Gastroesophageal sphincter (tissue), 4 donors: ENCODE measurements at regions not wholly inside any gene's neighbourhood (a gene's known extent, or its start where the extent isn't known, plus 50 kb on each side); places are given as distances from the start of the nearest gene placed in this dataset.

ENCODE experiments used
- ATAC-seq: fragments of 150-250 bp; one replicate; pipeline ENCODE4 v1.9.1; 2016; ENCODE audit warnings: mild to moderate bottlenecking, moderate library complexity
- H3K27ac ChIP-seq, 4 donors: fragments of 200-600 bp; sonication (generic) in 3 of 4; 1 replicate in 3 of 4; 2 replicates in 1 of 4; pipeline ENCODE4 v1.5.1; 2016 to 2019
- H3K27me3 ChIP-seq: fragments of 200-600 bp; sonication (generic); one replicate; pipeline ENCODE4 v1.5.1; 2019
- H3K36me3 ChIP-seq, 2 donors: fragments of 200-600 bp; sonication (generic); one replicate each; pipeline ENCODE4 v1.5.1; 2019; ENCODE audit warnings: control low read depth in 1 of 2
- H3K4me1 ChIP-seq, 3 donors: fragments of 200-600 bp; sonication (generic); 1 replicate in 2 of 3; 2 replicates in 1 of 3; pipeline ENCODE4 v1.5.1; 2016 to 2019; ENCODE audit warnings: control low read depth in 2 of 3
- H3K4me3 ChIP-seq, 2 donors: fragments of 200-600 bp; sonication (generic); one replicate each; pipeline ENCODE4 v1.5.1; 2019; ENCODE audit warnings: mild to moderate bottlenecking in 1 of 2, moderate library complexity in 1 of 2
- H3K9me3 ChIP-seq, 3 donors: fragments of 200-600 bp; sonication (generic); one replicate each; pipeline ENCODE4 v1.5.1; 2017 to 2019; ENCODE audit warnings: control low read depth in 2 of 3
- CTCF ChIP-seq, 4 experiments: fragments of 200-600 bp in 2 of 4; fragments of 450-650 bp in 2 of 4; sonication (generic) in 1 of 4; IDR thresholded peaks; one replicate each; pipeline ENCODE4 v1.5.1; 2017 to 2019; ENCODE audit warnings: antibody characterized with exemption in 4 of 4, mild to moderate bottlenecking in 2 of 4, moderate library complexity in 2 of 4
- EP300 ChIP-seq: sonication (generic); formaldehyde crosslinking; IDR thresholded peaks from one replicate; pipeline ENCODE4 v1.6.1; 2017; ENCODE audit warnings: antibody characterized with exemption, mild to moderate bottlenecking
- POLR2A ChIP-seq, 2 donors: fragments of 450-650 bp; IDR thresholded peaks; one replicate each; pipeline ENCODE4 v1.6.1; 2017; ENCODE audit warnings: antibody characterized with exemption in 2 of 2, mild to moderate bottlenecking in 2 of 2, moderate library complexity in 1 of 2
- POLR2AphosphoS5 ChIP-seq: sonication (generic); formaldehyde crosslinking; IDR thresholded peaks from one replicate; pipeline ENCODE4 v1.6.1; 2017; ENCODE audit warnings: antibody characterized with exemption
- WGBS, 2 donors: methylation state at CpG; one replicate each; pipeline ENCODE4 v1.1.5; 2018; ENCODE audit warnings: low coverage in 1 of 2; 5-methylcytosine and 5-hydroxymethylcytosine counted together

- H3K36me3 ChIP-seq = no peaks in the 10 kb centered on the region
- 91 to 94% methylated on average over 6 to 9 of the region's 19 CpGs for WGBS, 2 donors
- ATAC-seq = no peak
- TF ChIP-seq POLR2A (IDR thresholded peaks at IDR 0.05) = no peak
- no peak for TF ChIP-seq POLR2AphosphoS5
- no peak for TF ChIP-seq EP300
- TF ChIP-seq CTCF (IDR thresholded peaks at IDR 0.05) = no peak
- H3K9me3 ChIP-seq = peaks cover 0 to 6% (median 0%) of the 10 kb centered on the region in 3 donors
- no peak overlapping the region for H3K27ac ChIP-seq
- peaks cover 11% of the 10 kb centered on the region for H3K27me3 ChIP-seq
- H3K4me3 ChIP-seq = no peak overlapping the region
- H3K4me1 ChIP-seq = no peaks in the 10 kb centered on the region
These were observed 244.7 kb downstream of the NDUFA10 start for GRCh38 chr2:239780236-239780994.

- TF ChIP-seq POLR2A (IDR thresholded peaks at IDR 0.05) = no peak
- TF ChIP-seq CTCF (IDR thresholded peaks at IDR 0.05) = no peak
- TF ChIP-seq POLR2AphosphoS5 = no peak
- no peak for TF ChIP-seq EP300
- H3K4me1 ChIP-seq = no peaks in the 10 kb centered on the region
- no peak overlapping the region for H3K27ac ChIP-seq
- H3K4me3 ChIP-seq = no peak overlapping the region
- peaks cover 0 to 6% (median 0%) of the 10 kb centered on the region in 3 donors for H3K9me3 ChIP-seq
- H3K36me3 ChIP-seq = no peaks in the 10 kb centered on the region
- WGBS, 2 donors = 85% methylated on average over 3 of the region's 10 CpGs; no CpG with 5 or more reads in 1 of the 2 donors
- ATAC-seq = no peak
- peaks cover 11% of the 10 kb centered on the region for H3K27me3 ChIP-seq
These were observed 245.6 kb downstream of the NDUFA10 start for GRCh38 chr2:239779584-239779983.

- WGBS, 2 donors = 80% methylated on average over 2 of the region's 13 CpGs; no CpG with 5 or more reads in 1 of the 2 donors
- TF ChIP-seq POLR2AphosphoS5 (no peak), CTCF (IDR thresholded peaks at IDR 0.05) (no peak), EP300 (no peak), POLR2A (IDR thresholded peaks at IDR 0.05) (no peak)
- no peaks in the 10 kb centered on the region for H3K4me1 ChIP-seq
- H3K4me3 ChIP-seq = no peak overlapping the region
- H3K27ac ChIP-seq = no peak overlapping the region
- H3K36me3 ChIP-seq = no peaks in the 10 kb centered on the region
- H3K27me3 ChIP-seq = peaks cover 11% of the 10 kb centered on the region
- H3K9me3 ChIP-seq = peaks cover 0 to 6% (median 0%) of the 10 kb centered on the region in 3 donors
- no peak for ATAC-seq
These were observed 246.1 kb downstream of the NDUFA10 start for GRCh38 chr2:239778861-239779558.

- Histone ChIP-seq H3K36me3 (no peaks in the 10 kb centered on the region), H3K27ac (no peak overlapping the region), H3K9me3 (peaks cover 0 to 6% (median 0%) of the 10 kb centered on the region in 3 donors), H3K4me1 (no peaks in the 10 kb centered on the region), H3K4me3 (no peak overlapping the region), H3K27me3 (peaks cover 11% of the 10 kb centered on the region)
- no peak for TF ChIP-seq CTCF (IDR thresholded peaks at IDR 0.05)
- TF ChIP-seq POLR2AphosphoS5 = no peak
- TF ChIP-seq EP300 = no peak
- no peak for TF ChIP-seq POLR2A (IDR thresholded peaks at IDR 0.05)
- no peak for ATAC-seq
- WGBS, 2 donors = 100% methylated on average over 1 of the region's 26 CpGs; no CpG with 5 or more reads in 1 of the 2 donors
These were observed 246.9 kb downstream of the NDUFA10 start for GRCh38 chr2:239778042-239778851.
